ENCODE measurements at regions not wholly inside any gene's neighbourhood (a gene's known extent, or its start where the extent isn't known, plus 50 kb on each side); places are given as distances from the start of the nearest gene placed in this dataset.

- Histone ChIP-seq H3K18ac (ENCODE audit: low read length) (no peak overlapping the region), H2BK120ac (ENCODE audit: insufficient read depth, low read length, poor library complexity) (no peak overlapping the region), H4K91ac (ENCODE audit: low read depth, low read length) (no peak overlapping the region), H3K23ac (ENCODE audit: low read length) (no peak overlapping the region), H3K36me3 (ENCODE audit: control insufficient read depth in 1 of 2, insufficient read depth in 2 of 2, low read length in 2 of 2) (no peaks in the 10 kb centered on the region), H2BK5ac (ENCODE audit: low read depth, low read length, poor library complexity) (no peak overlapping the region), H4K12ac (ENCODE audit: low read depth, low read length) (no peak overlapping the region), H3K4ac (ENCODE audit: low read depth, low read length) (no peak overlapping the region), H3K9me3 (ENCODE audit: insufficient read depth, low read depth, low read length) (no peaks in the 10 kb centered on the region), H3K27me3 (ENCODE audit: insufficient read depth, low read length) (no peaks in the 10 kb centered on the region), H3K79me2 (ENCODE audit: control insufficient read depth, insufficient read depth, low read length, poor library complexity) (no peaks in the 10 kb centered on the region), H4K8ac (ENCODE audit: low read depth, low read length) (no peak overlapping the region), H3K79me1 (ENCODE audit: low read length) (no peaks in the 10 kb centered on the region), H2AK5ac (ENCODE audit: low read length) (no peak overlapping the region), H3K4me1 (ENCODE audit: control insufficient read depth in 1 of 2, insufficient read depth in 2 of 2, low read length in 2 of 2) (no peaks in the 10 kb centered on the region), H3K9ac (ENCODE audit: low read length) (no peak overlapping the region), H2AFZ (ENCODE audit: insufficient read depth, low read length, poor library complexity) (no peak overlapping the region), H3K4me2 (ENCODE audit: low read length) (no peak overlapping the region), H3K4me3 (ENCODE audit: low read depth, low read length) (no peak overlapping the region), H2BK12ac (ENCODE audit: low read length) (no peak overlapping the region), H3K27ac (ENCODE audit: low read depth, low read length) (no peak overlapping the region), H3K14ac (ENCODE audit: low read length) (no peak overlapping the region)
- no peak for DNase-seq
- no CpG with 5 or more reads among the region's 2 CpGs for WGBS (ENCODE audit: extremely low coverage, insufficient coverage, insufficient read length)
Measured at GRCh38 chr3:106675451-106675850, 701.8 kb upstream of the CCDC54 start.

GRCh38 chr3:106678657-106679390, 698.4 kb upstream of the CCDC54 start:
- no peak overlapping the region for H2AFZ ChIP-seq (ENCODE audit: insufficient read depth, low read length, poor library complexity)
- no peaks in the 10 kb centered on the region for H3K9me3 ChIP-seq (ENCODE audit: insufficient read depth, low read depth, low read length)
- DNase-seq: no peak
- no peaks in the 10 kb centered on the region for H3K79me1 ChIP-seq (ENCODE audit: low read length)
- no peaks in the 10 kb centered on the region for H3K27me3 ChIP-seq (ENCODE audit: insufficient read depth, low read length)
- H3K27ac ChIP-seq (ENCODE audit: low read depth, low read length): no peak overlapping the region
- H4K12ac ChIP-seq (ENCODE audit: low read depth, low read length): no peak overlapping the region
- no peak overlapping the region for H3K4me2 ChIP-seq (ENCODE audit: low read length)
- H3K4me3 ChIP-seq (ENCODE audit: low read depth, low read length): no peak overlapping the region
- no peak overlapping the region for H2AK5ac ChIP-seq (ENCODE audit: low read length)
- no peak overlapping the region for H2BK12ac ChIP-seq (ENCODE audit: low read length)
- no peak overlapping the region for H4K91ac ChIP-seq (ENCODE audit: low read depth, low read length)
- H3K14ac ChIP-seq (ENCODE audit: low read length): no peak overlapping the region
- H3K4me1 ChIP-seq (ENCODE audit: control insufficient read depth in 1 of 2, insufficient read depth in 2 of 2, low read length in 2 of 2): no peaks in the 10 kb centered on the region
- no peak overlapping the region for H4K8ac ChIP-seq (ENCODE audit: low read depth, low read length)
- no peak overlapping the region for H3K18ac ChIP-seq (ENCODE audit: low read length)
- H2BK5ac ChIP-seq (ENCODE audit: low read depth, low read length, poor library complexity): no peak overlapping the region
- WGBS (ENCODE audit: extremely low coverage, insufficient coverage, insufficient read length): no CpG with 5 or more reads among the region's 12 CpGs
- no peak overlapping the region for H3K4ac ChIP-seq (ENCODE audit: low read depth, low read length)
- no peak overlapping the region for H3K23ac ChIP-seq (ENCODE audit: low read length)
- H3K9ac ChIP-seq (ENCODE audit: low read length): no peak overlapping the region
- H2BK120ac ChIP-seq (ENCODE audit: insufficient read depth, low read length, poor library complexity): no peak overlapping the region
- H3K36me3 ChIP-seq (ENCODE audit: control insufficient read depth in 1 of 2, insufficient read depth in 2 of 2, low read length in 2 of 2): no peaks in the 10 kb centered on the region
- no peaks in the 10 kb centered on the region for H3K79me2 ChIP-seq (ENCODE audit: control insufficient read depth, insufficient read depth, low read length, poor library complexity)

- no peak overlapping the region for H2AFZ ChIP-seq (ENCODE audit: insufficient read depth, low read length, poor library complexity)
- no peak overlapping the region for H4K91ac ChIP-seq (ENCODE audit: low read depth, low read length)
- H3K79me1 ChIP-seq (ENCODE audit: low read length): no peaks in the 10 kb centered on the region
- no peak overlapping the region for H2BK12ac ChIP-seq (ENCODE audit: low read length)
- no peak overlapping the region for H3K4me3 ChIP-seq (ENCODE audit: low read depth, low read length)
- H3K36me3 ChIP-seq (ENCODE audit: control insufficient read depth in 1 of 2, insufficient read depth in 2 of 2, low read length in 2 of 2): no peaks in the 10 kb centered on the region
- H2BK5ac ChIP-seq (ENCODE audit: low read depth, low read length, poor library complexity): no peak overlapping the region
- H3K27ac ChIP-seq (ENCODE audit: low read depth, low read length): no peak overlapping the region
- no peak overlapping the region for H3K23ac ChIP-seq (ENCODE audit: low read length)
- H3K9ac ChIP-seq (ENCODE audit: low read length): no peak overlapping the region
- no peak for DNase-seq
- H3K4me2 ChIP-seq (ENCODE audit: low read length): no peak overlapping the region
- H3K4me1 ChIP-seq (ENCODE audit: control insufficient read depth in 1 of 2, insufficient read depth in 2 of 2, low read length in 2 of 2): no peaks in the 10 kb centered on the region
- H4K8ac ChIP-seq (ENCODE audit: low read depth, low read length): no peak overlapping the region
- H4K12ac ChIP-seq (ENCODE audit: low read depth, low read length): no peak overlapping the region
- H2BK120ac ChIP-seq (ENCODE audit: insufficient read depth, low read length, poor library complexity): no peak overlapping the region
- no peaks in the 10 kb centered on the region for H3K27me3 ChIP-seq (ENCODE audit: insufficient read depth, low read length)
- no peak overlapping the region for H3K18ac ChIP-seq (ENCODE audit: low read length)
- H3K14ac ChIP-seq (ENCODE audit: low read length): no peak overlapping the region
- H3K9me3 ChIP-seq (ENCODE audit: insufficient read depth, low read depth, low read length): no peaks in the 10 kb centered on the region
- no peaks in the 10 kb centered on the region for H3K79me2 ChIP-seq (ENCODE audit: control insufficient read depth, insufficient read depth, low read length, poor library complexity)
- H2AK5ac ChIP-seq (ENCODE audit: low read length): no peak overlapping the region
- no peak overlapping the region for H3K4ac ChIP-seq (ENCODE audit: low read depth, low read length)
Measured at GRCh38 chr3:106683953-106684620, 693.2 kb upstream of the CCDC54 start.

GRCh38 chr3:106685745-106686144, 691.5 kb upstream of the CCDC54 start:
- WGBS (ENCODE audit: extremely low coverage, insufficient coverage, insufficient read length): no CpG with 5 or more reads among the region's 5 CpGs
- H3K9me3 ChIP-seq (ENCODE audit: insufficient read depth, low read depth, low read length): no peaks in the 10 kb centered on the region
- H4K8ac ChIP-seq (ENCODE audit: low read depth, low read length): no peak overlapping the region
- H3K9ac ChIP-seq (ENCODE audit: low read length): no peak overlapping the region
- no peak overlapping the region for H4K91ac ChIP-seq (ENCODE audit: low read depth, low read length)
- no peak overlapping the region for H3K4me3 ChIP-seq (ENCODE audit: low read depth, low read length)
- no peak overlapping the region for H3K4me2 ChIP-seq (ENCODE audit: low read length)
- H2BK12ac ChIP-seq (ENCODE audit: low read length): no peak overlapping the region
- H2BK5ac ChIP-seq (ENCODE audit: low read depth, low read length, poor library complexity): no peak overlapping the region
- H3K4ac ChIP-seq (ENCODE audit: low read depth, low read length): no peak overlapping the region
- no peak for DNase-seq
- H4K12ac ChIP-seq (ENCODE audit: low read depth, low read length): no peak overlapping the region
- no peak overlapping the region for H3K14ac ChIP-seq (ENCODE audit: low read length)
- no peak overlapping the region for H2BK120ac ChIP-seq (ENCODE audit: insufficient read depth, low read length, poor library complexity)
- no peak overlapping the region for H2AK5ac ChIP-seq (ENCODE audit: low read length)
- H3K79me1 ChIP-seq (ENCODE audit: low read length): no peaks in the 10 kb centered on the region
- no peaks in the 10 kb centered on the region for H3K36me3 ChIP-seq (ENCODE audit: control insufficient read depth in 1 of 2, insufficient read depth in 2 of 2, low read length in 2 of 2)
- no peaks in the 10 kb centered on the region for H3K27me3 ChIP-seq (ENCODE audit: insufficient read depth, low read length)
- no peak overlapping the region for H3K23ac ChIP-seq (ENCODE audit: low read length)
- no peak overlapping the region for H3K18ac ChIP-seq (ENCODE audit: low read length)
- H3K79me2 ChIP-seq (ENCODE audit: control insufficient read depth, insufficient read depth, low read length, poor library complexity): no peaks in the 10 kb centered on the region
- no peak overlapping the region for H2AFZ ChIP-seq (ENCODE audit: insufficient read depth, low read length, poor library complexity)
- no peaks in the 10 kb centered on the region for H3K4me1 ChIP-seq (ENCODE audit: control insufficient read depth in 1 of 2, insufficient read depth in 2 of 2, low read length in 2 of 2)
- no peak overlapping the region for H3K27ac ChIP-seq (ENCODE audit: low read depth, low read length)

Data from trophoblast cell (in vitro differentiated cells and primary cell).